H9 (cell line): ENCODE measurements at regions not wholly inside any gene's neighbourhood (a gene's known extent, or its start where the extent isn't known, plus 50 kb on each side); places are given as distances from the start of the nearest gene placed in this dataset.

Experiments
- DNase-seq: peaks from one replicate; pipeline ENCODE4 v3.0.0-alpha.2; 2017
- H2AFZ ChIP-seq: one replicate; pipeline ENCODE4 v1.6.1; 2013; ENCODE audit warnings: mild to moderate bottlenecking, low read length, control low read depth, moderate library complexity
- H2AK5ac ChIP-seq: 2 replicates; pipeline ENCODE4 v1.6.1; 2013; ENCODE audit warnings: low read length, control low read depth, mixed read lengths; ENCODE audit not compliant: insufficient read length
- H2BK120ac ChIP-seq: one replicate; pipeline ENCODE4 v1.6.1; 2013; ENCODE audit warnings: low read depth, mild to moderate bottlenecking, low read length, control low read depth, inconsistent platforms; ENCODE audit not compliant: poor library complexity, severe bottlenecking
- H2BK12ac ChIP-seq: 2 replicates; pipeline ENCODE4 v1.6.1; 2013; ENCODE audit warnings: low read length, control low read depth, mixed read lengths, low read depth; ENCODE audit not compliant: insufficient read length
- H2BK15ac ChIP-seq: 2 replicates; pipeline ENCODE4 v1.6.1; 2013; ENCODE audit warnings: low read depth, low read length, control low read depth
- H2BK20ac ChIP-seq: one replicate; pipeline ENCODE4 v1.6.1; 2013; ENCODE audit warnings: low read depth, mild to moderate bottlenecking, low read length, control low read depth, inconsistent platforms; ENCODE audit not compliant: poor library complexity, severe bottlenecking
- H2BK5ac ChIP-seq: 2 replicates; pipeline ENCODE4 v1.6.1; 2013; ENCODE audit warnings: low read length, control low read depth, mixed read lengths; ENCODE audit not compliant: insufficient read length
- H3K14ac ChIP-seq: 2 replicates; pipeline ENCODE4 v1.6.1; 2013; ENCODE audit warnings: low read length, control low read depth; ENCODE audit not compliant: insufficient read depth
- H3K18ac ChIP-seq: 2 replicates; pipeline ENCODE4 v1.6.1; 2013; ENCODE audit warnings: low read depth, mild to moderate bottlenecking, mixed read lengths, low read length, control low read depth; ENCODE audit not compliant: insufficient read length
- H3K23ac ChIP-seq: 2 replicates; pipeline ENCODE4 v1.6.1; 2013; ENCODE audit warnings: low read length, control low read depth, mixed read lengths, low read depth; ENCODE audit not compliant: insufficient read length
- H3K23me2 ChIP-seq: 2 replicates; pipeline ENCODE4 v1.6.1; 2013; ENCODE audit warnings: low read depth, mild to moderate bottlenecking, mixed read lengths, low read length, control low read depth; ENCODE audit not compliant: insufficient read length, poor library complexity, severe bottlenecking
- H3K27ac ChIP-seq: 2 replicates; pipeline ENCODE4 v1.5.1; 2013; ENCODE audit warnings: low read length, control low read depth, mixed read lengths, low read depth; ENCODE audit not compliant: insufficient read length
- H3K27me3 ChIP-seq: 2 replicates; pipeline ENCODE4 v1.6.1; 2013; ENCODE audit warnings: low read length, control low read depth, inconsistent platforms; ENCODE audit not compliant: insufficient read depth
- H3K4ac ChIP-seq: 2 replicates; pipeline ENCODE4 v1.6.1; 2013; ENCODE audit warnings: low read depth, mild to moderate bottlenecking, control low read depth, inconsistent platforms, low read length, moderate library complexity
- H3K4me1 ChIP-seq: 2 replicates; pipeline ENCODE4 v1.6.1; 2013; ENCODE audit warnings: low read length, control low read depth, inconsistent platforms; ENCODE audit not compliant: insufficient read depth
- H3K4me2 ChIP-seq: 2 replicates; pipeline ENCODE4 v1.6.1; 2013; ENCODE audit warnings: low read length, control low read depth, mixed read lengths; ENCODE audit not compliant: insufficient read length, insufficient read depth
- H3K56ac ChIP-seq: 2 replicates; pipeline ENCODE4 v1.6.1; 2013; ENCODE audit warnings: low read depth, mild to moderate bottlenecking, mixed read lengths, low read length, control low read depth; ENCODE audit not compliant: insufficient read length
- H3K79me1 ChIP-seq: 2 replicates; pipeline ENCODE4 v1.6.1; 2013; ENCODE audit warnings: low read depth, mild to moderate bottlenecking, moderate library complexity, low read length, control low read depth, inconsistent platforms; ENCODE audit not compliant: insufficient read depth, poor library complexity, severe bottlenecking
- H3K79me2 ChIP-seq: 2 replicates; pipeline ENCODE4 v1.6.1; 2013; ENCODE audit warnings: low read length, control low read depth, inconsistent platforms; ENCODE audit not compliant: insufficient read depth
- H3K9ac ChIP-seq: 2 replicates; pipeline ENCODE4 v1.6.1; 2013; ENCODE audit warnings: low read length, control low read depth, mixed read lengths; ENCODE audit not compliant: insufficient read length; ENCODE audit errors: extremely low read depth
- H3K9me3 ChIP-seq: one replicate; pipeline ENCODE4 v1.6.1; 2013; ENCODE audit warnings: low read depth, low read length, inconsistent platforms; ENCODE audit not compliant: control insufficient read depth
- H3T11ph ChIP-seq: one replicate; pipeline ENCODE4 v1.6.1; 2013; ENCODE audit warnings: mild to moderate bottlenecking, low read length, control low read depth, inconsistent platforms
- H4K20me1 ChIP-seq: one replicate; pipeline ENCODE4 v1.6.1; 2013; ENCODE audit not compliant: control insufficient read depth, insufficient read length, insufficient read depth
- H4K5ac ChIP-seq: 2 replicates; pipeline ENCODE4 v1.6.1; 2013; ENCODE audit warnings: low read depth, mild to moderate bottlenecking, mixed read lengths, low read length, control low read depth; ENCODE audit not compliant: insufficient read length
- H4K8ac ChIP-seq: replicated peaks from 2 replicates; pipeline ENCODE4 v1.6.1; 2013; ENCODE audit warnings: low read length, control low read depth, mixed read lengths, low read depth; ENCODE audit not compliant: insufficient read length
- H4K91ac ChIP-seq: 2 replicates; pipeline ENCODE4 v1.6.1; 2013; ENCODE audit warnings: low read depth, mild to moderate bottlenecking, moderate library complexity, mixed read lengths, low read length, control low read depth; ENCODE audit not compliant: insufficient read length
- H3K27ac Mint-ChIP-seq, 3 experiments: 2 replicates in 2 of 3; 3 replicates in 1 of 3; pipeline ENCODE4 v1.8.0; 2020 to 2021; ENCODE audit warnings: mixed read lengths in 3 of 3, mild to moderate bottlenecking in 1 of 3, moderate library complexity in 1 of 3
- H3K27me3 Mint-ChIP-seq: 2 replicates; pipeline ENCODE4 v1.8.0; 2021; ENCODE audit warnings: low read depth, mild to moderate bottlenecking, moderate library complexity, mixed read lengths
- H3K36me3 Mint-ChIP-seq, 3 experiments: 2 replicates in 2 of 3; 3 replicates in 1 of 3; pipeline ENCODE4 v1.8.0; 2020 to 2021; ENCODE audit warnings: low read depth in 3 of 3, mixed read lengths in 3 of 3; ENCODE audit not compliant: insufficient read depth in 1 of 3
- H3K4me1 Mint-ChIP-seq, 2 experiments: 2 replicates each; pipeline ENCODE4 v1.8.0; 2020; ENCODE audit warnings: mixed read lengths in 2 of 2
- H3K4me3 Mint-ChIP-seq, 2 experiments: 2 replicates in 1 of 2; 3 replicates in 1 of 2; pipeline ENCODE4 v1.8.0; 2020 to 2021; ENCODE audit warnings: mild to moderate bottlenecking in 2 of 2, mixed read lengths in 2 of 2, moderate library complexity in 1 of 2
- H3K9me3 Mint-ChIP-seq, 2 experiments: 2 replicates in 1 of 2; 3 replicates in 1 of 2; pipeline ENCODE4 v1.8.0; 2020; ENCODE audit warnings: mild to moderate bottlenecking in 2 of 2, mixed read lengths in 2 of 2, moderate library complexity in 1 of 2
- WGBS: extraction: QIAGEN DNeasy Blood & Tissue Kit; methylation state at CpG from one replicate; pipeline ENCODE4 v1.1.7; 2013; ENCODE audit warnings: missing lambda C conversion rate, low lambda C conversion rate, mixed read lengths; ENCODE audit not compliant: insufficient read length; ENCODE audit errors: extremely low coverage; 5-methylcytosine and 5-hydroxymethylcytosine counted together
- TF ChIP-seq, protein P1 (sequence below): fragments of 200-600 bp; sonication (generic); conservative IDR thresholded peaks from 3 replicates; pipeline ENCODE4 v1.8.0; 2021; ENCODE audit warnings: antibody characterized with exemption, mild to moderate bottlenecking

DNA sequence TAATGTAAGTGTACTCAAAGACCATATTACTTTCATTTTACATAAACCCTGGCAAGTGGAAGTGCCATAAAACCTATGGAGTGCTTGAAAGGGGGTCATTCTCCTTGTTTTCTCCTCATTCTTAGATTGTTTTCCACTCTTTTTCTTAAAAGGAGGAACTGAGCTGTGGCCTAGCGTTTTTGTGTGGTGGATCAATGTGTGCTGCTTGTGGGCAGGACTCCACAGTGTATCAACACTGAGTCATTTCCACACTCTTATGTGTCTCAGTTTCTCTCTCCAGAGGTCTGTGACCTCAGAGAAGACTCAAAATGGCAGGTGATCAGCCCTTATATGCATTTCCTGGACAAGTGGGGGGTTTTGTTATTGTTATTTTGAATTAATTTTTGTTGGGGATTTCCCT is 516.1 kb upstream of the CDH10 start:
- no peaks in the 10 kb centered on the region for H3K27me3 ChIP-seq
- H2BK20ac ChIP-seq, result no peak overlapping the region
- no peak overlapping the region for H3K9ac ChIP-seq
- H4K20me1 ChIP-seq, result no peaks in the 10 kb centered on the region
- no peaks in the 10 kb centered on the region for H3K9me3 ChIP-seq
- peaks cover 2 to 4% (median 4%) of the 10 kb centered on the region in 3 experiments; a peak in 6 of 7 replicates for H3K36me3 Mint-ChIP-seq
- H3K27ac ChIP-seq, result no peak overlapping the region
- peaks cover 7 to 8% of the 10 kb centered on the region in 2 experiments for H3K9me3 Mint-ChIP-seq
- peaks cover 0 to 7% of the 10 kb centered on the region in 2 experiments; a peak in 2 of 4 replicates for H3K4me1 Mint-ChIP-seq
- no peak overlapping the region for H2BK12ac ChIP-seq
- peak overlapping the region in 2 of 3 experiments; percentile 65 to 72; a peak in 2 of 7 replicates for H3K27ac Mint-ChIP-seq
- H3T11ph ChIP-seq, result no peak overlapping the region
- H2BK5ac ChIP-seq, result no peak overlapping the region
- H3K56ac ChIP-seq, result no peak overlapping the region
- no peak overlapping the region for H3K14ac ChIP-seq
- no peaks in the 10 kb centered on the region for H3K79me2 ChIP-seq
- H3K18ac ChIP-seq, result no peak overlapping the region
- H2AK5ac ChIP-seq, result no peak overlapping the region
- H3K4me2 ChIP-seq, result no peak overlapping the region
- no peak overlapping the region for H3K4me3 Mint-ChIP-seq
- no peak overlapping the region for H4K8ac ChIP-seq
- no peak overlapping the region for H4K91ac ChIP-seq
- no peaks in the 10 kb centered on the region for H3K79me1 ChIP-seq
- no peak for DNase-seq
- TF ChIP-seq, protein P1, sequence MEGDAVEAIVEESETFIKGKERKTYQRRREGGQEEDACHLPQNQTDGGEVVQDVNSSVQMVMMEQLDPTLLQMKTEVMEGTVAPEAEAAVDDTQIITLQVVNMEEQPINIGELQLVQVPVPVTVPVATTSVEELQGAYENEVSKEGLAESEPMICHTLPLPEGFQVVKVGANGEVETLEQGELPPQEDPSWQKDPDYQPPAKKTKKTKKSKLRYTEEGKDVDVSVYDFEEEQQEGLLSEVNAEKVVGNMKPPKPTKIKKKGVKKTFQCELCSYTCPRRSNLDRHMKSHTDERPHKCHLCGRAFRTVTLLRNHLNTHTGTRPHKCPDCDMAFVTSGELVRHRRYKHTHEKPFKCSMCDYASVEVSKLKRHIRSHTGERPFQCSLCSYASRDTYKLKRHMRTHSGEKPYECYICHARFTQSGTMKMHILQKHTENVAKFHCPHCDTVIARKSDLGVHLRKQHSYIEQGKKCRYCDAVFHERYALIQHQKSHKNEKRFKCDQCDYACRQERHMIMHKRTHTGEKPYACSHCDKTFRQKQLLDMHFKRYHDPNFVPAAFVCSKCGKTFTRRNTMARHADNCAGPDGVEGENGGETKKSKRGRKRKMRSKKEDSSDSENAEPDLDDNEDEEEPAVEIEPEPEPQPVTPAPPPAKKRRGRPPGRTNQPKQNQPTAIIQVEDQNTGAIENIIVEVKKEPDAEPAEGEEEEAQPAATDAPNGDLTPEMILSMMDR, result no peak
- no peak overlapping the region for H2BK15ac ChIP-seq
- H3K23ac ChIP-seq, result no peak overlapping the region
- H4K5ac ChIP-seq, result no peak overlapping the region
- no peaks in the 10 kb centered on the region for H3K23me2 ChIP-seq
- H2AFZ ChIP-seq, result no peak overlapping the region
- no CpG with 5 or more reads among the region's 1 CpG for WGBS
- no peak overlapping the region for H2BK120ac ChIP-seq
- no peaks in the 10 kb centered on the region for H3K27me3 Mint-ChIP-seq
- no peak overlapping the region for H3K4ac ChIP-seq
- H3K4me1 ChIP-seq, result no peaks in the 10 kb centered on the region
